H1 (cell line): ENCODE measurements at regions not wholly inside any gene's neighbourhood (a gene's known extent, or its start where the extent isn't known, plus 50 kb on each side); places are given as distances from the start of the nearest gene placed in this dataset.

ENCODE experiments used
- CTCF ChIA-PET: fragments of 300-600 bp; sonication (Branson Sonifier 250); formaldehyde crosslinking; loops from one replicate; lab custom pipeline; 2021; ENCODE audit not compliant: partially characterized antibody; lab: Charles Lee
- POLR2A ChIA-PET: fragments of 300-600 bp; sonication (Branson Sonifier 250); formaldehyde crosslinking; loops from one replicate; lab custom pipeline; 2021; ENCODE audit warnings: inconsistent platforms; ENCODE audit not compliant: partially characterized antibody; lab: Charles Lee
- DNase-seq, 2 experiments: peaks; one replicate each; pipeline versions ENCODE4 v3.0.0 to v3.0.0-alpha.2; 2010 to 2022; ENCODE audit warnings: low spot score in 2 of 2, low read depth in 1 of 2, mixed read lengths in 1 of 2
- FAIRE-seq: peaks from 2 replicates; lab custom pipeline; 2011; peaks lifted over from hg19 to GRCh38; lab: Jason Lieb, UNC
- H2AFZ ChIP-seq: 2 replicates; pipeline ENCODE4 v1.8.1; 2012; ENCODE audit warnings: low read length, inconsistent platforms
- H2AK5ac ChIP-seq: 2 replicates; pipeline ENCODE4 v1.6.1; 2013; ENCODE audit warnings: low read depth, low read length
- H2BK120ac ChIP-seq: replicated peaks from 2 replicates; pipeline ENCODE3; 2013; ENCODE audit warnings: low read depth, low read length, inconsistent platforms
- H2BK12ac ChIP-seq: 2 replicates; pipeline ENCODE4 v1.6.1; 2013; ENCODE audit warnings: low read depth, low read length
- H2BK15ac ChIP-seq: 2 replicates; pipeline ENCODE4 v1.6.1; 2013; ENCODE audit warnings: low read length
- H2BK20ac ChIP-seq: 2 replicates; pipeline ENCODE4 v1.6.1; 2013; ENCODE audit warnings: low read length
- H2BK5ac ChIP-seq: 2 replicates; pipeline ENCODE4 v1.6.1; 2013; ENCODE audit warnings: low read depth, low read length
- H3K14ac ChIP-seq: 2 replicates; pipeline ENCODE4 v1.6.1; 2013; ENCODE audit warnings: inconsistent platforms; ENCODE audit not compliant: insufficient read length
- H3K18ac ChIP-seq: 2 replicates; pipeline ENCODE4 v1.6.1; 2013; ENCODE audit warnings: low read length; ENCODE audit errors: extremely low read depth
- H3K23ac ChIP-seq: 2 replicates; pipeline ENCODE4 v1.6.1; 2013; ENCODE audit warnings: inconsistent platforms; ENCODE audit not compliant: insufficient read length
- H3K23me2 ChIP-seq: 2 replicates; pipeline ENCODE4 v1.6.1; 2013; ENCODE audit warnings: low read depth, low read length
- H3K27ac ChIP-seq: 2 replicates; pipeline ENCODE4 v1.6.1; 2011; ENCODE audit warnings: low read depth, low read length, inconsistent platforms
- H3K27me3 ChIP-seq, 4 experiments: replicated peaks in 1 of 4; 1 replicate in 1 of 4; 2 replicates in 3 of 4; pipeline versions ENCODE4 v1.6.1 to v1.8.1; 2011 to 2013; ENCODE audit warnings: low read length in 3 of 4, mild to moderate bottlenecking in 3 of 4, inconsistent platforms in 2 of 4, mixed read lengths in 2 of 4, moderate library complexity in 1 of 4; ENCODE audit not compliant: control insufficient read depth in 3 of 4, insufficient read depth in 3 of 4; ENCODE audit errors: extremely low read depth in 1 of 4
- H3K36me3 ChIP-seq, 4 experiments: 2 replicates each; pipeline versions ENCODE4 v1.6.1 to v1.8.1; 2011 to 2013; ENCODE audit warnings: mild to moderate bottlenecking in 4 of 4, low read length in 3 of 4, moderate library complexity in 2 of 4, control low read depth in 1 of 4, inconsistent platforms in 1 of 4; ENCODE audit not compliant: insufficient read depth in 4 of 4, control insufficient read depth in 2 of 4
- H3K4ac ChIP-seq: replicated peaks from 2 replicates; pipeline ENCODE3; 2013; ENCODE audit warnings: low read length, low read depth, mixed read lengths, inconsistent platforms; ENCODE audit not compliant: insufficient read length
- H3K4me1 ChIP-seq, 4 experiments: replicated peaks in 1 of 4; 1 replicate in 1 of 4; 2 replicates in 3 of 4; pipeline versions ENCODE4 v1.6.1 to v1.8.1; 2011 to 2013; ENCODE audit warnings: low read length in 3 of 4, inconsistent platforms in 2 of 4, mixed read lengths in 1 of 4; ENCODE audit not compliant: insufficient read depth in 4 of 4, control insufficient read depth in 3 of 4
- H3K4me2 ChIP-seq, 2 experiments: 2 replicates each; pipeline versions ENCODE4 v1.6.1 to v1.8.1; 2011 to 2013; ENCODE audit warnings: low read depth in 2 of 2, low read length in 2 of 2, control low read depth in 1 of 2, inconsistent platforms in 1 of 2, mild to moderate bottlenecking in 1 of 2; ENCODE audit not compliant: insufficient read depth in 1 of 2
- H3K4me3 ChIP-seq, 4 experiments: fragments of 200-600, 300-600 bp in 1 of 4; sonication (generic), shearing (Covaris generic), sonication (Bioruptor Twin) in 1 of 4; 2 replicates each; pipeline versions ENCODE4 v1.5.1 to v1.8.1; 2011 to 2016; ENCODE audit warnings: low read length in 4 of 4, low read depth in 3 of 4, control low read depth in 2 of 4, inconsistent platforms in 2 of 4, mild to moderate bottlenecking in 2 of 4, mixed read lengths in 1 of 4, moderate library complexity in 1 of 4; ENCODE audit not compliant: insufficient read depth in 2 of 4; ENCODE audit errors: extremely low read depth in 1 of 4
- H3K56ac ChIP-seq: replicated peaks from 2 replicates; pipeline ENCODE3; 2013; ENCODE audit warnings: low read depth, mild to moderate bottlenecking, mixed read lengths, low read length, inconsistent platforms; ENCODE audit not compliant: insufficient read length
- H3K79me1 ChIP-seq: 2 replicates; pipeline ENCODE4 v1.6.1; 2013; ENCODE audit warnings: low read depth, low read length, control low read depth
- H3K79me2 ChIP-seq, 2 experiments: 2 replicates each; pipeline versions ENCODE4 v1.6.1 to v1.8.1; 2012 to 2013; ENCODE audit warnings: low read length in 2 of 2, mild to moderate bottlenecking in 2 of 2, inconsistent platforms in 1 of 2; ENCODE audit not compliant: insufficient read depth in 2 of 2, control insufficient read depth in 1 of 2
- H3K9ac ChIP-seq, 4 experiments: replicated peaks in 1 of 4; 1 replicate in 1 of 4; 2 replicates in 3 of 4; pipeline versions ENCODE4 v1.6.1 to v1.8.1; 2011 to 2013; ENCODE audit warnings: low read depth in 3 of 4, low read length in 3 of 4, control low read depth in 2 of 4, mild to moderate bottlenecking in 2 of 4, moderate library complexity in 2 of 4, inconsistent platforms in 1 of 4; ENCODE audit errors: extremely low read depth in 1 of 4
- H3K9me3 ChIP-seq, 2 experiments: 2 replicates each; pipeline versions ENCODE4 v1.6.1 to v1.8.1; 2012 to 2013; ENCODE audit warnings: mild to moderate bottlenecking in 2 of 2, moderate library complexity in 2 of 2, control low read depth in 1 of 2, inconsistent platforms in 1 of 2, low read depth in 1 of 2, low read length in 1 of 2, mixed read lengths in 1 of 2; ENCODE audit not compliant: insufficient read depth in 2 of 2
- H4K20me1 ChIP-seq, 2 experiments: replicated peaks in 1 of 2; 2 replicates each; pipeline versions ENCODE3 to v1.8.1; 2011 to 2013; ENCODE audit warnings: inconsistent platforms in 2 of 2, low read length in 2 of 2, mild to moderate bottlenecking in 1 of 2; ENCODE audit not compliant: insufficient read depth in 2 of 2, control insufficient read depth in 1 of 2
- H4K5ac ChIP-seq: 2 replicates; pipeline ENCODE4 v1.6.1; 2013; ENCODE audit warnings: low read length, low read depth, mixed read lengths, inconsistent platforms; ENCODE audit not compliant: insufficient read length
- H4K8ac ChIP-seq: 2 replicates; pipeline ENCODE4 v1.8.0; 2013; ENCODE audit warnings: mild to moderate bottlenecking, moderate library complexity, low read length, inconsistent platforms; ENCODE audit not compliant: insufficient read depth; ENCODE audit errors: extremely low read depth
- H4K91ac ChIP-seq: replicated peaks from 2 replicates; pipeline ENCODE3; 2013; ENCODE audit warnings: low read length, mixed read lengths, inconsistent platforms; ENCODE audit not compliant: insufficient read length
- CTCF ChIP-seq, 3 experiments: IDR thresholded peaks; 1 replicate in 2 of 3; 2 replicates in 1 of 3; pipeline versions ENCODE4 v1.5.1 to v1.6.1; 2011; ENCODE audit warnings: low read length in 3 of 3, mild to moderate bottlenecking in 3 of 3, inconsistent platforms in 2 of 3, low read depth in 1 of 3, moderate library complexity in 1 of 3; ENCODE audit not compliant: insufficient read depth in 1 of 3; ENCODE audit errors: control extremely low read depth in 1 of 3
- HDAC6 ChIP-seq: IDR thresholded peaks from one replicate; pipeline ENCODE4 v1.7.1; 2012; ENCODE audit warnings: low read depth, mild to moderate bottlenecking, inconsistent platforms, low read length, moderate library complexity
- SAP30 ChIP-seq: fragments of 300-600 bp; sonication (generic); IDR thresholded peaks from 2 replicates; pipeline ENCODE4 v1.7.1; 2012; ENCODE audit warnings: low read length, moderate library complexity, mild to moderate bottlenecking, inconsistent platforms; ENCODE audit not compliant: insufficient read depth, insufficient replicate concordance
- SUZ12 ChIP-seq: fragments of 200-600 bp; sonication (generic); IDR thresholded peaks from 2 replicates; pipeline ENCODE4 v1.6.1; 2012; ENCODE audit warnings: mild to moderate bottlenecking, inconsistent platforms, low read length, moderate library complexity, mixed read lengths
- WGBS, 2 experiments: shearing (Covaris generic) in 1 of 2; methylation state at CpG; one replicate each; pipeline versions ENCODE4 v1.1.6 to v1.1.7; 2013 to 2015; ENCODE audit warnings: low lambda C conversion rate in 2 of 2, mixed read lengths in 2 of 2, inconsistent platforms in 1 of 2, low coverage in 1 of 2, missing lambda C conversion rate in 1 of 2; ENCODE audit not compliant: insufficient replicate concordance in 2 of 2, insufficient coverage in 1 of 2, insufficient read length in 1 of 2; ENCODE audit errors: extremely low coverage in 1 of 2, missing lambda C conversion rate in 1 of 2; 5-methylcytosine and 5-hydroxymethylcytosine counted together

DNA sequence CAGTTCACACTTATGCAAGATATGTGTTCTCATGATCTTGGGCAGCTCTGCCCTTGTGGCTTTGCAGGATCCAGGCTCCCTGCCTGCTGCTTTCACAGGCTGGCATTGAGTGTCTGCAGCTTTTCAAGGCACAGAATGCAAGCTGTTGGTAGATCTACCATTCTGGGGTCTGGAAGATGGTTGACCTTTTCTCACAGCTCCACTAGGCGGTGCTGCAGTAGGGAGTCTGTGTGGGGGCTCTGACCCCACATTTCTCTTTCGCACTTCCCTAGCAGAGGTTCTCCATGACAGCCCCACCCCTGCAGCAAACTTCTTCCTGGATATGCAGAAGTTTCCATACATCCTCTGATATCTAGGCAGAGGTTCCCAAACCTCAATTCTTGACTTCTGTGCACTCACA lies 500.5 kb downstream of the BRINP3 start:
- POLR2A ChIA-PET: no interaction called here
- 74% methylated on average over 2 of the region's 2 CpGs; no CpG with 5 or more reads in 1 of the 2 experiments for WGBS, 2 experiments
- TF ChIP-seq CTCF (IDR thresholded peaks at IDR 0.05; ENCODE audit: control extremely low read depth in 1 of 3, insufficient read depth in 1 of 3, low read depth in 1 of 3, low read length in 3 of 3) (peak; percentile 21 to 39 (median 37)), HDAC6 (no peak), SAP30 (no peak), SUZ12 (no peak)

More for the DNA sequence above, 500.5 kb downstream of the BRINP3 start:
- H3K79me2 ChIP-seq: no peaks in the 10 kb centered on the region
- no peak overlapping the region for H3K4me3 ChIP-seq
- H4K20me1 ChIP-seq: no peaks in the 10 kb centered on the region
- no peaks in the 10 kb centered on the region for H3K36me3 ChIP-seq
- no peaks in the 10 kb centered on the region for H3K4me1 ChIP-seq
- H3K79me1 ChIP-seq: no peaks in the 10 kb centered on the region
- H2BK120ac ChIP-seq: no peak overlapping the region
- H4K5ac ChIP-seq: no peak overlapping the region
- H2BK15ac ChIP-seq: no peak overlapping the region
- no peak overlapping the region for H3K27ac ChIP-seq
- no peak overlapping the region for H3K18ac ChIP-seq
- no peak overlapping the region for H4K8ac ChIP-seq
- no peaks in the 10 kb centered on the region for H3K23me2 ChIP-seq
- no peak overlapping the region for H2AK5ac ChIP-seq
- no peak for FAIRE-seq
- no peak overlapping the region for H3K4ac ChIP-seq
- H3K14ac ChIP-seq: no peak overlapping the region
- no peak overlapping the region for H3K23ac ChIP-seq
- H2BK20ac ChIP-seq: no peak overlapping the region
- H2BK5ac ChIP-seq: no peak overlapping the region
- H3K4me2 ChIP-seq: no peak overlapping the region
- H3K27me3 ChIP-seq: no peaks in the 10 kb centered on the region
- no peak overlapping the region for H3K9ac ChIP-seq
- no peak overlapping the region for H3K56ac ChIP-seq
- CTCF ChIA-PET: interaction anchor here (0.6 to 1.7 kb wide), 4 partner anchors 12 to 30 kb away, joined by 3 to 4 read pairs (median 3); no protein-coding TSS in a partner anchor
- H2AFZ ChIP-seq: no peak overlapping the region
- H3K9me3 ChIP-seq: peaks cover 2 to 5% of the 10 kb centered on the region in 2 experiments; a peak in 1 of 4 replicates
- no peak overlapping the region for H4K91ac ChIP-seq
- no peak overlapping the region for H2BK12ac ChIP-seq
- no peak for DNase-seq
